ENCODE measurements at regions not wholly inside any gene's neighbourhood (a gene's known extent, or its start where the extent isn't known, plus 50 kb on each side); places are given as distances from the start of the nearest gene placed in this dataset.
"Not testable (repeated sequence)": the region's sequence is repeated elsewhere in the genome, so short reads cannot be mapped to it uniquely, and the experiment has no call there.

DNA sequence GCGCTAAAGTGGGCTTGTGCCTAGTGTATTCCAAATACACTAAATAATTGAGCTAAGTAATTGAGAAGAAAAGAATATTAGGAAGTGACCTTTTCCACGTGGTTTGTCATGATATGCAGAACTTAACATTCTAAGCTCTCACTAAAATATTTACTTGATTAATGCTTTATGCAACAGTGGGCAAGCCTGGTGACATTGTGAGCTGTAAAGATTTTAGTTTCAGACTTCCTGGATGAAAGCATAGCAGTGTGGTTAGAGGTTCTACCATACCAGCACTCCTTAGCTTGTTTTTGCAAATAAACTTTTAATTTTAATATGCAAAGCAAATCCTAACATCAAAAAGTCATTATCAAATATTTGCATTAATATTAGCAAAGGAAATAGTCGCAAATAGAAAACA lies 1065.1 kb upstream of the SPRY2 start:
- no peak for DNase-seq

GRCh38 chr13:81396192-81396591 lies 1055.3 kb upstream of the SPRY2 start:
- DNase-seq = no peak

DNA sequence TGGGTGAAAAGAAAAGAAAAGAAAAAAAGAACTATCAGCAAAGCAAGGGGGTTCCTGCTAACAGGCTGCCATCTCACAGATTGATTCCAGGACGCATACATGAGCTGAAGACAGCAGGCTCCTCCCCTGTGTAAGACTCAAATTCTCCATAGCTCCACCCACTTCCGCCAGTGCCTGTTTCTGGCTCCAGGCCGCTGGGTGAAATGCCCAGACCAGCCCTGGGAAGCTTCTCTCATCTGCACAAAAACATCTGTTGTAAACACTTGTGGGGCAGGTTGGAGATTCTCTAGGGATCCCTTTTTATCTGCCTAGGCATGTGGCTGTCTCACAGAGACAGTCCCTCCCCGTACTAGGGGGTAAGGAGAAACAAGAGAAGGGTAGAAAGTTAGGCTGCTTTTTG lies 1054.4 kb upstream of the SPRY2 start:
- no peak for DNase-seq

- no peak for DNase-seq
Measured at GRCh38 chr13:81394640-81395039, 1053.7 kb upstream of the SPRY2 start.

- DNase-seq = no peak
Measured at GRCh38 chr13:81393721-81394120, 1052.8 kb upstream of the SPRY2 start.

DNA sequence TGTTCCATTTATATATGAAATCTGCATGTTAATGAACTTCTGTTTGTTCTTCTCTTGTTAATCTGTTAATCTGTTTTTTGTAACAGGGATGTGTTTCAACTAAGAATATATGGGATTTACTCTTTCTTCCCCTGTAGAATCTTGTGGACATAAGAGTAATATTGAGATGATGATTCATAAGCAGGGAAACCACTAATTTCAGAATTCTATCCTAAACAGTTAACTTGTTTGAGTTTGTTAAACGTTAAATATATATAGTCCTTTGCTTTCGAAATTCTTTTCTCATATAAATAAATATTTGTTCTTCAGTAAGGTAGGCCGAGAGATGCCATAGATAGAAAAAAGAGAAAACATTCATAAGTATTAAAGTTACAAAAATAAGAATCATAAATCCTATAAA lies 1052.2 kb upstream of the SPRY2 start:
- no peak for DNase-seq

- DNase-seq = no peak
Measured at GRCh38 chr13:81388400-81388799, 1047.5 kb upstream of the SPRY2 start.

- no peak for DNase-seq
Measured at GRCh38 chr13:81383444-81383843, 1042.5 kb upstream of the SPRY2 start.

DNA sequence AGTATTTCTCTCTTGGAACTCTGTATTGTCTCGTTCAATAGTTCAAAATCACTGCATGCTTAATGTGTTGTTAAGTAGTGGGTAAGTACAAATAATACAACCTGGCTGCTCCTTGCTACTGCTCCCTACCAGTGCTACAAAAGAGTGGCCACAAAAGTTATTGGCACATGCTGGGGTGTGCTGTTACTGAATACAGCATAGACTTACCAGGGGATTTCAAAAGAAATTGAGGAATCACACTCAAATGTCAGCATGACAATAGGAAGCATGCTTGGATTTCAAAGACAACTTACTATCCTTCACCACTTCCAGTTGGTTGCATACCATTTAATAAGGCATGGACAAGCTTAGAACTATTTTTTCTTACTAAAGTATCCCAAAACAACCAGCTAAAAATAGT lies 1041.3 kb upstream of the SPRY2 start:
- DNase-seq = no peak

- no peak for DNase-seq
Measured at GRCh38 chr13:81381560-81381959, 1040.6 kb upstream of the SPRY2 start.

DNA sequence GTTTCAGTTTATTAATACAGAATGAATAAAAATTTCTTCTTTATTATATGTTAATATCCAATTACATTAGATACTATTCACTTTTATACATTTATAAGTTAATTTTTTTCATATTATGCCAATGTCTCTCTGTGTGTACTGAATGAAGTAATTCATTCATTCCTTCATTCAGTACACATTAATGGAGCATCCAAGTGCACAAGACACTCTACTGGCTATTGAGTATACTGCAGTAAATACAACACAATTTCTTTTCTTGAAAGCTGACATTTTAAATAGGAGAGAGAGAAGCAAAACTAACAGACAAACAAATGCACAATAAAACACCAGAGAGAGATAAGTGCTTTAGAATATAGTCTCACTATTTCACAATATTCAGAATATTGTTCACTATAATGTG lies 1038.3 kb upstream of the SPRY2 start:
- no peak for DNase-seq

DNA sequence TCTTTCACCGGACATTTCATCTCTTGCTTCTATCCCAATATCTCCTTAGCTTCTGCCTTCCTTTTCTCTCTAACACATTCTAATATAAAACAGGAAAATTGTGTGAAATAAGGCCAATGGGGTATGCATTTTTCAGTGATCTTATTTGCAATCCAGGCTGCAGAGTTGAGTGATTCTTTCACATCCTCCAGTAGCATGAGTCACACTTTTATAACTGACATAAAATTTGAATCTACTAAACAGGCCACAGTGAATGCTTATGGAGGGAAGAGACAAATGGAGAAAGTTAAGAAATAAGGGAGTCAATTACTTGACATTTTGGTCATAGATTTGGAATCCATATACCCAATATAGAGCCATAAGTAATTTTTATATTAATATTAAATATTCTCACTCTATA lies 1037.0 kb upstream of the SPRY2 start:
- DNase-seq = no peak

DNA sequence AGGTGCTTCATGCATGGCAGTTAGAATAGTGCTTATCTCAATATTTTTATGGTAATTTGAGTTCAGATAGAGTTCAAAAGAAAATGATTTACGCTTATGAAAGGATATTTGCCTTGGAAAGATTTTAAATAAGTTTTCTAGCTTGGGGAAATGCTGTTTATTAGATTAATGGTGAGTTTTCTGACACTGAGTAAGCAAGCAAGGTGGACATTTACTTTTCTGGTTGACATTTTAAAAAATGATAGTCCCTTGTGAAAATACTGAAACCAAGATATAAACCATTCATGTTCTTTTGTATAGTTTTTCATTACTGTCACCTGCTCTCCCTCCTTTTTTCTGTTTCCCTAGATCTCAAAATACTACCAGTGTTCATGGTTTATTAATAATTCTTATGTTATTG lies 1034.8 kb upstream of the SPRY2 start:
- DNase-seq = no peak

- DNase-seq = not testable (repeated sequence)
Measured at GRCh38 chr13:81362711-81363110, 1021.8 kb upstream of the SPRY2 start.

DNA sequence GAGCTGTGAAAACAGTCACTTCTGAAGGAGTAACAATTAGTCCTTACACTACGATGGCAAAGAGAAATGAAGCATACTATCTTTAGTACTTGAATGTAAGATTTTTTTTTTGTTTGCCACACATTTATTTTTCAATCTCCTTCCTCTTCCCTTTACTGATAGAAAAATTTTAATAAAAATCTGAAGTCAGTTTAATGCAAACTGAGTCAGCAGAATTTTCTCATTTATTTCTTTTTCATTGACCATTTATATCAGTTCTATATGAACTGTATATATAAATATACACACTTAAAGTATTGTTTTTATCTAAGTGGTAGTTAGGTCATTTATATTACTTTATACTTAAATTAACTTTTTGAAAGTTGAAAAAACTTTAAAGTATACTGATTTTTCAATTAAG lies 1009.1 kb upstream of the SPRY2 start:
- no peak for DNase-seq

- DNase-seq = not testable (repeated sequence)
Measured at GRCh38 chr13:81340118-81341069, 999.5 kb upstream of the SPRY2 start.

DNA sequence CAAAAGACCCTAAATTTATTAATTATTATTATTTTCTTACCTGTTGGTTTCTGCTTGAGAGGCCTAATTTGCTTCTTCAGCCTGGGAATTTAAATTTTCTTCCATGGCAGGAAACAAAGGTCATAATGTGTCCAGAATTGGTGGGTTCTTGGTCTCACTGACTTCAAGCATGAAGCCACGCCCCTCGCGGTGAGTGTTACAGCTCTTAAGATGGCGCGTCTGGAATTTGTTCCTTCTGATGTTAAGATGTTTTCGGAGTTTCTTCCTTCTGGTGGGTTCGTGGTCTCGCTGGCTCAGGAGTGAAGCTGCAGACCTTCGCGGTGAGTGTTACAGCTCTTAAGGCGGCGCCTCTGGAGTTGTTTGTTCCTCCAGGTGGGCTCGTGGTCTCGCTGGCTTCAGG lies 998.7 kb upstream of the SPRY2 start:
- not testable (repeated sequence) for DNase-seq

DNA sequence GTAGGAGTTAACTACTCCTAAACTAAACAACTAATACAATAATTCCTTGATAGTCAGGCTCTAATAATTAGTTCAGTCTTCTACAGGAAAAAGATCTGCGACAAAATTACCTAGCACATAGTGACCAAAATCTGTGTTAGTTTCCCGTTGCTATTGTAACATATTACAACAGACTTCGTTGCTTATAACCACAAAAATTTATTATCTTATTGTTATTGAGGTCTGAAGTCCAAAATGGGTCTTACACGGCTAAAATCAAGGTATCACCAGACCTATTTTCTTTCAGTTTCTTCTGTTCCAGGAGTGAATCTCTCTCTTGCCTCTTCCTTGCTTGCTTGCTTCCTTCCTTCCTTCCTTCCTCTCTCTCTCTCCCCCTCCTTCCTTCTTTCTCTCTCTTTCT lies 993.6 kb upstream of the SPRY2 start:
- no peak for DNase-seq

DNA sequence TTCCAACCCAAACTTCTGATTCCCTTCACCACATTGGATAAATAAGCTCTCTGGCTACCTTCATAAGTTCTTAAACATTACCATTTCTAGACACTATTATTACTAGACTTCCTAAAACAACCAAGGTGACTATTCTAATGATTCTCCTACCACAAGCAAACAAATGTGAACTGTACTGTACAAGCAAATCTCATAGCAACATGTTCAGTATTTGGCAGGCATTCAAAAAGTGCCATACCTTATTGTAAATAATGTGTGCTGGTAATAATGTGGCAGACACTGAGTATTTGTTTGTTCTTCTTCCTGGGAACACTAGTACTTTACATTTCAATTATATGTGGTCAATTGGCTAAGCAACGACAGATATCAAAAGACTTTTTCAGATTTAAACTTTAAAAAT lies 986.0 kb upstream of the SPRY2 start:
- DNase-seq = no peak

- DNase-seq = no peak
Measured at GRCh38 chr13:81320516-81320915, 979.6 kb upstream of the SPRY2 start.

DNA sequence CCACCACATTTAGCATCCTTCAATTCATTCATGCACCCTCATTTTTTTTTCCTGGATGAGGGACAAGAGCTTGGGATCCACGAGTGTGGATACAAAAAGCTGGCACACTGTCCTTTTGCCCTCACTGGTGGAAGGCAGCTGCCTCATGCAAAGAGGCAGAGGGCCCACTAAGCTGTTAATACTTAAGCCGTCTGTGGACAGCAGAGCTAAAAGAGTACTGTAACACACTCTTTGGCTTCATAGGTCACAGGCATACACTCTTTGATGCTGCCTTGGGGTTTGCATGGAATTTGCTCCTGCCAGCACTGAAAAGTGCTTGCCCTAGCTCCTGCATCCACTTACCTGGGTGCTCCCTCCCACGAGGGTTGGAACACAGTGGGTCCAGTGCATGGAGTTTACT lies 978.4 kb upstream of the SPRY2 start:
- no peak for DNase-seq

- DNase-seq = no peak
Measured at GRCh38 chr13:81318231-81319019, 977.5 kb upstream of the SPRY2 start.

GRCh38 chr13:81314461-81314860 lies 973.5 kb upstream of the SPRY2 start:
- no peak for DNase-seq
